Keratinocyte (primary cell): ENCODE measurements at regions not wholly inside any gene's neighbourhood (a gene's known extent, or its start where the extent isn't known, plus 50 kb on each side); places are given as distances from the start of the nearest gene placed in this dataset.

Experiments used
- DNase-seq: peaks from one replicate; pipeline ENCODE4 v3.0.0-alpha.2; 2011; ENCODE audit warnings: low read depth, missing footprints, low spot score
- FAIRE-seq: peaks from 2 replicates; lab custom pipeline; 2011; peaks lifted over from hg19 to GRCh38; lab: Jason Lieb, UNC
- H2AFZ ChIP-seq: 2 replicates; pipeline ENCODE4 v1.6.0; 2012; ENCODE audit warnings: low read length, control low read depth, inconsistent platforms; ENCODE audit not compliant: control insufficient read depth
- H3K27ac ChIP-seq: 2 replicates; pipeline ENCODE4 v1.5.1; 2011; ENCODE audit warnings: low read length; ENCODE audit not compliant: control insufficient read depth, insufficient read depth
- H3K27me3 ChIP-seq: 3 replicates; pipeline ENCODE4 v1.6.0; 2011; ENCODE audit warnings: low read length; ENCODE audit not compliant: control insufficient read depth, insufficient read depth; ENCODE audit errors: extremely low read depth
- H3K36me3 ChIP-seq, 2 experiments: 2 replicates in 1 of 2; 3 replicates in 1 of 2; pipeline ENCODE4 v1.5.1; 2011; ENCODE audit warnings: low read length in 2 of 2, mild to moderate bottlenecking in 1 of 2; ENCODE audit not compliant: control insufficient read depth in 2 of 2, insufficient read depth in 2 of 2; ENCODE audit errors: extremely low read depth in 1 of 2
- H3K4me1 ChIP-seq: 3 replicates; pipeline ENCODE4 v1.5.1; 2011; ENCODE audit warnings: low read length; ENCODE audit not compliant: control insufficient read depth, insufficient read depth; ENCODE audit errors: extremely low read depth
- H3K4me2 ChIP-seq: 3 replicates; pipeline ENCODE4 v1.6.0; 2011; ENCODE audit warnings: low read depth, low read length; ENCODE audit not compliant: control insufficient read depth, insufficient read depth; ENCODE audit errors: extremely low read depth
- H3K4me3 ChIP-seq, 3 experiments: fragments of 200-600 bp in 1 of 3; sonication (generic) in 1 of 3; 2 replicates in 2 of 3; 3 replicates in 1 of 3; pipeline ENCODE4 v1.5.1; 2011 to 2016; ENCODE audit warnings: low read length in 3 of 3, mild to moderate bottlenecking in 3 of 3, control low read depth in 2 of 3, inconsistent platforms in 1 of 3, low read depth in 1 of 3, mixed read lengths in 1 of 3, mixed run types in 1 of 3, moderate library complexity in 1 of 3; ENCODE audit not compliant: control insufficient read depth in 2 of 3, insufficient read depth in 2 of 3; ENCODE audit errors: extremely low read depth in 1 of 3
- H3K79me2 ChIP-seq: 2 replicates; pipeline ENCODE4 v1.6.0; 2012; ENCODE audit warnings: low read length; ENCODE audit not compliant: control insufficient read depth, insufficient read depth
- H3K9ac ChIP-seq: 3 replicates; pipeline ENCODE4 v1.6.0; 2011; ENCODE audit warnings: low read length; ENCODE audit not compliant: control insufficient read depth, insufficient read depth; ENCODE audit errors: extremely low read depth
- H3K9me1 ChIP-seq: 3 replicates; pipeline ENCODE4 v1.6.0; 2011; ENCODE audit warnings: low read length; ENCODE audit not compliant: control insufficient read depth, insufficient read depth; ENCODE audit errors: extremely low read depth
- H3K9me3 ChIP-seq: 2 replicates; pipeline ENCODE4 v1.5.1; 2012; ENCODE audit warnings: low read depth, low read length; ENCODE audit not compliant: control insufficient read depth
- H4K20me1 ChIP-seq: 3 replicates; pipeline ENCODE4 v1.6.0; 2011; ENCODE audit warnings: low read length; ENCODE audit not compliant: control insufficient read depth, insufficient read depth; ENCODE audit errors: extremely low read depth
- CTCF ChIP-seq, 3 experiments: IDR thresholded peaks in 1 of 3; conservative IDR thresholded peaks in 1 of 3; optimal IDR thresholded peaks in 1 of 3; 2 replicates in 2 of 3; 3 replicates in 1 of 3; pipeline versions ENCODE3 to v1.5.1; 2011; ENCODE audit warnings: low read length in 3 of 3, mild to moderate bottlenecking in 3 of 3, moderate library complexity in 2 of 3, control low read depth in 1 of 3, inconsistent platforms in 1 of 3; ENCODE audit not compliant: insufficient read depth in 2 of 3; ENCODE audit errors: extremely low read depth in 1 of 3
- EZH2 ChIP-seq: IDR thresholded peaks from one replicate; pipeline ENCODE4 v1.6.1; 2012; ENCODE audit warnings: inconsistent platforms, mild to moderate bottlenecking, low read length, moderate library complexity
- dilution Hi-C: fragments of 300-500 bp; cut with MboI; formaldehyde crosslinking; loops from one replicate; pipeline ENCODE4 v1.7.0; 2020; ENCODE audit warnings: low sequenced_read_pairs; ENCODE audit not compliant: extremely low pct_ligation_motif_present

- no peaks in the 10 kb centered on the region for H3K9me3 ChIP-seq
- H3K4me2 ChIP-seq = peak overlapping the region; percentile 91
- DNase-seq = no peak
- H3K36me3 ChIP-seq = no peaks in the 10 kb centered on the region
- H3K4me3 ChIP-seq = peak overlapping the region in 2 of 3 experiments; percentile 5 to 59
- H3K27ac ChIP-seq = peak overlapping the region; percentile 98
- no peaks in the 10 kb centered on the region for H3K27me3 ChIP-seq
- no peaks in the 10 kb centered on the region for H4K20me1 ChIP-seq
- peak overlapping the region; percentile 66 for H2AFZ ChIP-seq
- no peaks in the 10 kb centered on the region for H3K79me2 ChIP-seq
- FAIRE-seq = peak; percentile 96
- peaks cover 33% of the 10 kb centered on the region for H3K4me1 ChIP-seq
- no peak for TF ChIP-seq CTCF (optimal IDR thresholded peaks at IDR 0.05 in 1 of 3, IDR thresholded peaks at IDR 0.05 in 1 of 3, conservative IDR thresholded peaks at IDR 0.05 in 1 of 3; ENCODE audit: extremely low read depth in 1 of 3, insufficient read depth in 2 of 3, low read length in 3 of 3)
- no peak for TF ChIP-seq EZH2
- dilution Hi-C loops = no loop called here
- no peaks in the 10 kb centered on the region for H3K9me1 ChIP-seq
- peak overlapping the region; percentile 82 for H3K9ac ChIP-seq
These were observed 118.4 kb upstream of the SGK1 start for GRCh38 chr6:134436281-134436815.

DNA sequence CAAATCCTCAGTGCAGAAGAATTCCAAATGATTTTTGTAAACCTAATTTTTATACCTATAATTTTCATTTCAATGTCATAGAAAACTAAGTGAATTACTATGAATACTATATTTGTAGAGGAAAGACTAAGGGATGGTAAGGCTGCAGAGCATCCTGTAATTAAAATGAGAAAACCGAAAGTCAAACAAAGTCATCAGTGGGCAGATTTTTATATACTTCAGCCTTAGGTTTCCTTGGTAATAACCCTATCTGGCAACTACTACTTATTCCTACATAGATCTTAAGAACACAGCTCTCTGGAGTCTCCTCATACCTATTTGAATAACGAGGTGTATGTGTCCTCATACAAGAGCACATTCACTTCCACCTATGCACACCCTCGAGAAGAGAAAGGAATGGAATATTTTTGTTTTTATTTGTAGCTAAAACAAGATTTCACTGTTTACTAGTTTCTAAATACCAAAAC, 117.9 kb upstream of the SGK1 start:
- Histone ChIP-seq H3K9ac (peak overlapping the region; percentile 82), H3K79me2 (no peaks in the 10 kb centered on the region), H3K9me1 (no peaks in the 10 kb centered on the region), H3K4me1 (peaks cover 38% of the 10 kb centered on the region), H3K27me3 (no peaks in the 10 kb centered on the region), H3K9me3 (no peaks in the 10 kb centered on the region), H3K4me3 (peak overlapping the region in 2 of 3 experiments; percentile 11 to 30), H4K20me1 (no peaks in the 10 kb centered on the region), H3K36me3 (no peaks in the 10 kb centered on the region), H2AFZ (peak overlapping the region; percentile 50), H3K27ac (peak overlapping the region; percentile 98), H3K4me2 (peak overlapping the region; percentile 91)
- FAIRE-seq (no peak), DNase-seq (no peak)
- TF ChIP-seq CTCF (optimal IDR thresholded peaks at IDR 0.05 in 1 of 3, IDR thresholded peaks at IDR 0.05 in 1 of 3, conservative IDR thresholded peaks at IDR 0.05 in 1 of 3; ENCODE audit: extremely low read depth in 1 of 3, insufficient read depth in 2 of 3, low read length in 3 of 3) (no peak), EZH2 (no peak)
- dilution Hi-C loops = no loop called here
